B cell (primary cell): ENCODE measurements at regions not wholly inside any gene's neighbourhood (a gene's known extent, or its start where the extent isn't known, plus 50 kb on each side); places are given as distances from the start of the nearest gene placed in this dataset.

Experiments
- ATAC-seq: fragments of 200-7000 bp; cut with Tn5 transposase; one replicate; pipeline ENCODE4 v1.10.0; 2021; ENCODE audit warnings: low read depth, mild to moderate bottlenecking, moderate number of reproducible peaks, moderate library complexity
- CTCF ChIA-PET: fragments of 350-600 bp; sonication (Branson Sonifier 250); formaldehyde crosslinking; loops from one replicate; lab custom pipeline; 2021; ENCODE audit warnings: antibody characterized with exemption, inconsistent platforms; lab: Charles Lee
- POLR2A ChIA-PET: fragments of 350-600 bp; sonication (Branson Sonifier 250); formaldehyde crosslinking; loops from one replicate; lab custom pipeline; 2021; ENCODE audit warnings: antibody characterized with exemption; lab: Charles Lee
- DNase-seq: peaks from one replicate; pipeline ENCODE4 v3.0.0; 2013
- H2AFZ ChIP-seq: 2 replicates; pipeline ENCODE4 v1.6.1; 2012; ENCODE audit warnings: mild to moderate bottlenecking, low read depth, low read length; ENCODE audit not compliant: insufficient read depth, poor library complexity, severe bottlenecking
- H3K27ac ChIP-seq, 2 donors: 1 replicate in 1 of 2; 2 replicates in 1 of 2; pipeline ENCODE4 v1.5.1; 2012 to 2013; ENCODE audit warnings: low read length in 2 of 2, mild to moderate bottlenecking in 2 of 2, moderate library complexity in 1 of 2
- H3K27me3 ChIP-seq, 4 experiments: fragments of 200-600 bp in 1 of 4; sonication (generic) in 1 of 4; replicated peaks in 1 of 4; 1 replicate in 2 of 4; 2 replicates in 2 of 4; pipeline versions ENCODE4 v1.6.1 to v1.7.0; 2013 to 2016; ENCODE audit warnings: low read length in 3 of 4, mild to moderate bottlenecking in 2 of 4, mixed read lengths in 1 of 4, moderate library complexity in 1 of 4; ENCODE audit not compliant: insufficient read depth in 4 of 4, control insufficient read depth in 3 of 4; ENCODE audit errors: control extremely low read depth in 1 of 4
- H3K36me3 ChIP-seq, 2 experiments: replicated peaks in 1 of 2; 1 replicate in 1 of 2; 2 replicates in 1 of 2; pipeline versions ENCODE4 v1.6.1 to v1.7.1; 2013; ENCODE audit warnings: low read length in 1 of 2; ENCODE audit not compliant: insufficient read depth in 2 of 2, control insufficient read depth in 1 of 2; ENCODE audit errors: control extremely low read depth in 1 of 2, extremely low read depth in 1 of 2
- H3K4me1 ChIP-seq, 2 donors: fragments of 200-600 bp in 1 of 2; sonication (generic) in 1 of 2; 1 replicate in 1 of 2; 2 replicates in 1 of 2; pipeline versions ENCODE4 v1.5.1 to v1.6.1; 2013 to 2017; ENCODE audit warnings: low read length in 2 of 2; ENCODE audit not compliant: control insufficient read depth in 2 of 2, insufficient read depth in 2 of 2
- H3K4me2 ChIP-seq: replicated peaks from 2 replicates; pipeline ENCODE3; 2012; ENCODE audit warnings: mild to moderate bottlenecking, low read depth, low read length; ENCODE audit not compliant: poor library complexity, severe bottlenecking
- H3K4me3 ChIP-seq, 5 experiments: fragments of 200-600 bp in 1 of 5; sonication (generic) in 1 of 5; 1 replicate in 3 of 5; 2 replicates in 2 of 5; pipeline versions ENCODE4 v1.5.1 to v1.7.0; 2011 to 2016; ENCODE audit warnings: low read length in 4 of 5, mild to moderate bottlenecking in 4 of 5, low read depth in 2 of 5, control low read depth in 1 of 5, moderate library complexity in 1 of 5; ENCODE audit not compliant: insufficient read depth in 1 of 5; ENCODE audit errors: control extremely low read depth in 1 of 5, extremely low read depth in 1 of 5
- H3K79me2 ChIP-seq: fragments of 200-600 bp; sonication (generic); one replicate; pipeline ENCODE4 v1.6.0; 2016; ENCODE audit warnings: low read length; ENCODE audit not compliant: control insufficient read depth, insufficient read depth
- H3K9ac ChIP-seq: fragments of 200-600 bp; sonication (generic); 2 replicates; pipeline ENCODE4 v1.6.1; 2017; ENCODE audit warnings: mild to moderate bottlenecking, low read length, moderate library complexity
- H3K9me3 ChIP-seq, 3 donors: one replicate each; pipeline versions ENCODE4 v1.6.1 to v1.7.1; 2013; ENCODE audit warnings: low read length in 2 of 3; ENCODE audit not compliant: control insufficient read depth in 2 of 3, insufficient read depth in 1 of 3; ENCODE audit errors: control extremely low read depth in 1 of 3
- H4K20me1 ChIP-seq: 2 replicates; pipeline ENCODE4 v1.6.0; 2012; ENCODE audit warnings: mild to moderate bottlenecking, low read length; ENCODE audit not compliant: insufficient read depth, control insufficient read depth, poor library complexity, severe bottlenecking
- H3K27ac Mint-ChIP-seq: one replicate; pipeline ENCODE4 v1.8.0; 2021; ENCODE audit warnings: mixed read lengths
- H3K27me3 Mint-ChIP-seq: one replicate; pipeline ENCODE4 v1.8.0; 2021; ENCODE audit warnings: mixed read lengths
- H3K4me1 Mint-ChIP-seq: one replicate; pipeline ENCODE4 v1.8.0; 2021; ENCODE audit warnings: mixed read lengths
- H3K4me3 Mint-ChIP-seq: one replicate; pipeline ENCODE4 v1.8.0; 2021; ENCODE audit warnings: mixed read lengths
- H3K9me3 Mint-ChIP-seq: one replicate; pipeline ENCODE4 v1.8.0; 2022; ENCODE audit warnings: mixed read lengths; ENCODE audit not compliant: insufficient read depth
- CTCF ChIP-seq: fragments of 200-600 bp; IDR thresholded peaks from one replicate; pipeline ENCODE4 v1.8.0; 2022; ENCODE audit warnings: antibody characterized with exemption, mild to moderate bottlenecking
- EZH2 ChIP-seq: IDR thresholded peaks from 2 replicates; pipeline ENCODE4 v1.6.1; 2012; ENCODE audit warnings: borderline replicate concordance, low read depth, mild to moderate bottlenecking, moderate library complexity, low read length; ENCODE audit not compliant: insufficient read depth, poor library complexity, severe bottlenecking
- WGBS: methylation state at CpG from one replicate; pipeline ENCODE4 v1.1.5; 2013; ENCODE audit warnings: missing lambda C conversion rate; ENCODE audit not compliant: insufficient coverage; 5-methylcytosine and 5-hydroxymethylcytosine counted together
- intact Hi-C: fragments of 100-400 bp; cut with micrococcal nuclease; formaldehyde crosslinking; loops from one replicate; pipeline ENCODE4 v1.10.0; 2022

- ATAC-seq (no peak), DNase-seq (no peak)
- CTCF ChIA-PET = no interaction called here
- H3K9ac ChIP-seq = no peak overlapping the region
- POLR2A ChIA-PET = no interaction called here
- 90% methylated on average over 2 of the region's 2 CpGs for WGBS
- H3K36me3 ChIP-seq = no peaks in the 10 kb centered on the region
- H3K9me3 ChIP-seq = no peaks in the 10 kb centered on the region
- Mint-ChIP-seq H3K27me3 (no peaks in the 10 kb centered on the region), H3K4me3 (no peak overlapping the region), H3K4me1 (no peaks in the 10 kb centered on the region), H3K27ac (no peak overlapping the region), H3K9me3 (peaks cover 3% of the 10 kb centered on the region)
- H3K79me2 ChIP-seq = no peaks in the 10 kb centered on the region
- TF ChIP-seq CTCF = no peak
- no peak for TF ChIP-seq EZH2
- intact Hi-C loops = no loop called here
- no peak overlapping the region for H3K4me2 ChIP-seq
- H3K27ac ChIP-seq = no peak overlapping the region
- H3K27me3 ChIP-seq = no peaks in the 10 kb centered on the region
- no peaks in the 10 kb centered on the region for H3K4me1 ChIP-seq
- no peak overlapping the region for H3K4me3 ChIP-seq
- no peak overlapping the region for H2AFZ ChIP-seq
- H4K20me1 ChIP-seq = no peaks in the 10 kb centered on the region
Measured at GRCh38 chr10:9657530-9657929, 1360.1 kb upstream of the CELF2 start.

- 83% methylated on average over 1 of the region's 3 CpGs for WGBS
Measured at GRCh38 chr10:9668411-9668810, 1349.3 kb upstream of the CELF2 start.

More at GRCh38 chr10:9668411-9668810, 1349.3 kb upstream of the CELF2 start:
- no peaks in the 10 kb centered on the region for H3K4me1 Mint-ChIP-seq
- Histone ChIP-seq H2AFZ (no peak overlapping the region), H3K4me2 (no peak overlapping the region), H3K9me3 (no peaks in the 10 kb centered on the region), H3K4me3 (no peak overlapping the region), H3K27ac (no peak overlapping the region), H3K79me2 (no peaks in the 10 kb centered on the region), H3K9ac (no peak overlapping the region), H3K4me1 (no peaks in the 10 kb centered on the region), H3K27me3 (no peaks in the 10 kb centered on the region), H3K36me3 (no peaks in the 10 kb centered on the region), H4K20me1 (no peaks in the 10 kb centered on the region)
- no peak for TF ChIP-seq CTCF
- no peak for TF ChIP-seq EZH2
- ChIA-PET CTCF (no interaction called here), POLR2A (no interaction called here)
- H3K9me3 Mint-ChIP-seq = no peaks in the 10 kb centered on the region
- no peaks in the 10 kb centered on the region for H3K27me3 Mint-ChIP-seq
- H3K27ac Mint-ChIP-seq = no peak overlapping the region
- no peak for ATAC-seq
- no peak overlapping the region for H3K4me3 Mint-ChIP-seq
- intact Hi-C loops = no loop called here
- no peak for DNase-seq
